HG02840 (cell line): ENCODE measurements at regions not wholly inside any gene's neighbourhood (a gene's known extent, or its start where the extent isn't known, plus 50 kb on each side); places are given as distances from the start of the nearest gene placed in this dataset.
"Not testable (repeated sequence)": the region's sequence is repeated elsewhere in the genome, so short reads cannot be mapped to it uniquely, and the experiment has no call there.

Experiments used
- ATAC-seq: cut with Tn5 transposase; IDR thresholded peaks from one replicate; pipeline ENCODE4 v1.9.1; 2021; ENCODE audit warnings: mild to moderate bottlenecking, moderate library complexity, moderate number of reproducible peaks; ENCODE audit not compliant: unreplicated experiment, low FRiP score

DNA sequence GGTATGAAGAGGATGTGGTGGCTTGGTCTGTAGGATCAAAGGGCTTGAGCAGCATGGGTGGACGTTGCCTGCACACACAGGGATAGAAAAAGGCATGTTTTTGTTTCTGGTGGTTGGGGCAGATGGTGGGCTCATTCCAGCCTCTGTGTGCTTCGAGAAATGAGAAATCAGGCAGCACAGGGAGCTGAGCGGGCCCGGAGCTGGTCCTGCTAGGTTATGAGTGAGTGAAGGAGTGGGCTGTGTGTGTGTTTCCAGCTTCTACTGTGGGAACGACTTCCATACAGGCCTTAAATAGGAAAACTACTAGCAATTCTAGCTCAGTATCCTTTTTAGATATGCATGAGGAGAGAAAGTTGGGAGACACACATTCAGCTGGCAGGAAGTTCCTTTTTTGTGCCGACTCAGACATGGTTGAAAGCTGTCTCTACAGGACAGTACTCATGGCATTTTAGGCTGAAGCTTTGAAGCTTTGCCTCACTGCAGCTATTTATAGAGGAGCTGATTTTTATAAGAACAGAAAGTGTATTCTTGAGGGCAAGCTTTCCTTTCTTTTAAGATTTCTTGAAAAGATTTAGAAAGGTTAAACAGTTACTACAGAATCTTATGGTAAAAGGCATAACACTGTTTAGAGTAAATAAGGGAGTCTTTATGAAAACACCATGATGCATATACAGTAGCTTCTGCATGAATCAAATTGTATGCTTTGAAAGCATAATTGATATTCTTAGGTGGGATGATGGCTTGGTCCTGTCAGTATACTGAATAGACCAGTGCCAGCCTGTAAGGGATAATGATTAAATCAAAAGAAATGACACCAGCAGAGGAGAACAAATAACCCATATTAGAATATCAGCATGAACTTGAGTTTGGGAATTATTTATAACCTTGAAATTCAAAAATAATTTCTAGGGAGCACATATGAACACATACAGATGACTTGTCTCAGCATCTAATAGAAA is 104.0 kb upstream of the MAN1A1 start:
- ATAC-seq: no peak

DNA sequence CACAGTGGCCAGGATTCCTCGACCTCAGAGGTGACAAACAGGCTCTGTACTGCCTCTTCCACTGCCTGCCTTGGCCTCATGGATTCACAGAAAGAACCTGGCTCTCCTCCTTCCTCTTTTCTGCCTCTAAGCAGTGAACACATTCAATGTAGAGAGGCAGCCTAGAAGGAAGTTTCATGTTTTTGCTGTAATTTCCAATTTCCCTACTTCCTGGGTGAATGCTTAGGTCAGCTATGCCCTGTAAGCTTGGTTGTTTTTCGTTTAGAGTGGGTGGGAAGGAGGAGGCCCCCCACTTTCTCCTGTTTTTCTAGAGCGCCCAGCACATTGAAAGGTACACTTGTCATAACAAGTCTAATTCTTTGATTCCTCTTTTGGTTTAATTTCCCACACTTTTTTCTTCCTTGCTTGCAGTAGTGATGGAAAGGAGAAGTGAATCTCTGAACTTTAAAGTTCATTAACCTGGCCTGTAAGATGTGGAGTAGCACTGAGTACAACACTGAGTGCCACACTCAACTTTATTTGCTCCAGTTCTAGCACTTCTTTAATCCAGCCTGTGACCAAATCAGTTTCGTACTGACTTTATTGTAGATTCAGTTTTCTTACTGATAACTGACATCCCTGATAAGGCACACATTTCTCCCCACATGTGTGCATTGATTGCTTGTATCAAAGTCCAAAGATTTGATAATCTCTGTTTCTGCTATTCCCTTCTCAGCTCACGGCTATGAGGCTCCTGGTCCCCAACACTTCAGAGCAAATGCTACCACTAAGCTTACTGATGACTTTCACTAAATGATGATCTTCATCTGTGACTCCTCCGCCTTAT is 100.0 kb upstream of the MAN1A1 start:
- ATAC-seq: no peak

GRCh38 chr6:119447921-119448320 is 98.4 kb upstream of the MAN1A1 start:
- no peak for ATAC-seq

DNA sequence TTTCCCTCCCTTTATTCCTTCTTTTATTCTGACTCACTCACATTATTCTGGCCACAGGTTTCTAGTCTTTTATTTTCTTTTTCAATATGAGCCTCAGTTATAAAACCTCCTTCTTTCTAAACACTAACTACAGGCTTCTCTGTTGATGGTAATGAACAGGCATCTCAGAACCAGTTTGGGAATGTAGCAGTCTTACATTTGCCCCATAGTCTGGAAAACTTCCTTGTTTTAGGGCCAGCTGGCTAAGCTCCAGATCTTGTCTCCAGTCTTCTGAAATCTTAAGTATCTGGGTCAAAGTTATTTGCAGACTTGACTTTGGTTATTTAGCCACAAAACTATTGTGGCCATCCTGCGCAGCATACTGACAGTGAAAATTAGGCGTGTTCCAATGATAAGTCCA is 97.0 kb upstream of the MAN1A1 start:
- ATAC-seq: no peak

- no peak for ATAC-seq
Measured at GRCh38 chr6:119446115-119446554, 96.6 kb upstream of the MAN1A1 start.

GRCh38 chr6:119445666-119446065 is 96.1 kb upstream of the MAN1A1 start:
- no peak for ATAC-seq

GRCh38 chr6:119444642-119445557 is 95.3 kb upstream of the MAN1A1 start:
- ATAC-seq: peak; percentile 59

DNA sequence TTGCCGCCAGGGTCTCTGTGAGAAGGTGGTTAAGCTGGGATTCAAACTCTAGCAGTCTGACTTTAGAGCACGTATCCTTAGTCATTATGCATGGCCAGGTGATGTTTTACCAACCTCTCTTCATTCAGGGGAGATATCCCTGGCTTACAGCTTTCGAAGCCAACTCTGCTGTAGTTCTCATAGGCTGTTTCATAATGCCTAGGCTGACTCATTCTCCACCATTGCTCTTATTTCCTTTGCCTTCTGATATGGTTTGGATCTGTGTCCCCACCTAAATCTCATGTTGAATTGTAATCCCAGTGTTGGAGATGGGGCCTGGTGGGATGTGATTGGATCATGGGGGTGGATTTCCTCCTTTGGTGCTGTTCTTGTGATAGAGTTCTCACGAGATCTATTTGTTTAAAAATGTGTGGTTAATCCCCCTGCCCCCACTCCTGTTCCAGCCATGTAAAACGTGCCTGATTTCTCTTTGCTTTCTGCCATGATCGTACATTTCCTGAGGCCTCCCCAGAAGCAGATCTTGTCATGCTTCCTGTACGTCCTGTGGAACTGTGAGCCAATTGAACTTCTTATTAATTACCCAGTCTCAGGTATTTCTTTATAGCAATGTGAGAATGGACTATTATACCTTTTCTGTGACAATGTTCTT is 94.6 kb upstream of the MAN1A1 start:
- peak; percentile 1 for ATAC-seq

GRCh38 chr6:119442776-119443184 is 93.2 kb upstream of the MAN1A1 start:
- ATAC-seq: no peak

DNA sequence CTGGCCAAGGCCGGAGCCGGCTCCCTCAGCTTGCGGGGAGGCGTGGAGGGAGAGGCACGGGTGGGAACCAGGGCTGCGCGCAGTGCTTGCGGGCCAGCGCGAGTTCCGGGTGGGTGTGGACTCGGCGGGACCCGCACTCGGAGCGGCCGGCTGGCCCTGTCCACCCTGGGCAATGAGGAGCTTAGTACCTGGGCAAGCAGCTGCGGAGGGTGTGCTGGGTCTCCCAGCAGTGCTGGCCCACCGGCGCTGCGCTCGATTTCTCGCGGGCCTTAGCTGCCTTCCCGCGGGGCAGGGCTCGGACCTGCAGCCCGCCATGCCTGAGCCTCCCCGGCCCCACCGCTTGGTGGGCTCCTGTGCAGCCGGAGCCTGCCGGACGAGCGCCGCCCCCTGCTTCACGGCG is 91.4 kb upstream of the MAN1A1 start:
- ATAC-seq: no peak

- ATAC-seq: no peak
Measured at GRCh38 chr6:119436583-119436982, 87.0 kb upstream of the MAN1A1 start.

DNA sequence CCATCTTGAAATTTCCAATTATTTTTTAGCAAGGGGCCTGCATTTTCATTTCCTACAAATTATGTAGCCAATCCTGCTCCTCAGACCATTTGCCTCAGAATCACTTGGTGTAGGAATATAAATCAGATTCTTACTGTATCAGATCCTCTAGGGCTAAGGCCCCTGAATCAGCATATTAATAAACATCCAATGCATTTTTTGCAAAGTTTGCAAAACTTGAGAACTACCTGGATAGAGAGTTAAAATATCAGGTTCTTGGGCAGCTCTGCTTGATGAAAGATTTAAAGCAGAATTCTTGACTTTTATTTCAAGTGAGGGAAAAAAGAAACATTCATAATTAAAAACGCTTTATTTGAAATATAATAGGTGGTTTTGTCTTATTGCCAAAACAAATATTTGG is 82.2 kb upstream of the MAN1A1 start:
- ATAC-seq: no peak

DNA sequence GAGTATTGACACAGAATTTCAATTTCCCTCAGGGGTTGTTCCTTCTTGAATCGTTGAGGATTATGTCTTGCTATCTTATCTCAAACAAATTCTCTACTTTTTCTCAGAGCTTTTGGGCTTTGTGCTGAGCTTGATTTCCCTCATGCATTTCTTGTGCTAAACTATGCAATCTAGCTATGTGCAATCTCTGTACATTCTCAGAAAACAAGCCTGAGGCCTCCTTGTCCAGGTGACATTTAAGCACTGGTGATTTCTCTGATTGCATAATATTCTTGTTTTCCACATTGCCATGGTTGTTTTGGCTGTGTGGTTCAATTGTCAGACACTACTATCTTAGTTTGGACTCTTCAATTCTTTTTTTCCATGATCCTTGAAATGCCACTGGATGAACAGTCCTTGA is 81.2 kb upstream of the MAN1A1 start:
- ATAC-seq: no peak

DNA sequence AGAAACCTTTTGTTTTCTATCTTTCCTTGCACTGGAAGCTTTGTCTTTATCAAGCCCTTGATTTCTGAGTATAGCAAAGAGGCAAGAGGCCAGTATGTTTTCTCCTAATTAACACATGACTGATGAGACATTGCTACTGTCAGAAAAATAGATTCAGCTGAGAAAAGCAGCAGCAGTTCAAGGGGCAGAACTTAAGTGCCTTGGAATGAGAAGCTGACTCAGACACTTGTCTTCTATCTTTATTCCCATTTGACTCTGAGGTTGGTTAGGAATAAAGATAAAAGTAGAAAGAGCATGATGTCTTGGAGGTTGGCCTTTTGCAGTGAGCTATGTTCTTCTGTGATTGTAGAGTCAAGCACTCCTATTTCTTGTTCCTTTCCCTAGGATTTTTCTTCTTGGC is 79.1 kb upstream of the MAN1A1 start:
- ATAC-seq: no peak

GRCh38 chr6:119426619-119427018 is 77.1 kb upstream of the MAN1A1 start:
- ATAC-seq: no peak

DNA sequence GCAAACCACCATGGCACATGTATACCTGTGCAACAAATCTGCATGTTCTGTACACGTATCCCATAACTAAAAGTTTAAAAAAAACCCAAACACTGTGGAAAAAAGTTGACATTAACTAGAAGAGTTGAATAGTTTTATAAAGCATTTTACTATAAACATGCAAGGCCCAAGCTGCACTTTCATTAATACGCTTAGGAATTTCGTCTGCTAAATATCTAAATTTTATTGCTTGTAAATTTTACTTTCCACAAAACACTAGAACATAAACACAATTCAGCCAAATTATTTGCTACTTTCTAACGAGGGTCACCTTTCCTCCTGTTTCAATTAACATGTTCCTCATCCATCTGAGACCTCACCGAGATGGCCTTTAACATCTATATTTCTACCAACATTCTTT is 74.4 kb upstream of the MAN1A1 start:
- ATAC-seq: no peak

- not testable (repeated sequence) for ATAC-seq
Measured at GRCh38 chr6:119418084-119418483, 68.5 kb upstream of the MAN1A1 start.

GRCh38 chr6:119407156-119407555 is 57.6 kb upstream of the MAN1A1 start:
- ATAC-seq: no peak

- not testable (repeated sequence) for ATAC-seq
Measured at GRCh38 chr6:119405114-119405513, 55.6 kb upstream of the MAN1A1 start.
